Stimulated activated CD8-positive, alpha-beta memory T cell treated with anti-CD3 and anti-CD28 coated beads, Interleukin-12 subunit alpha, Interleukin-12 subunit beta, amount 100 ng/mL, for 24 hours (primary cell): ENCODE measurements at regions not wholly inside any gene's neighbourhood (a gene's known extent, or its start where the extent isn't known, plus 50 kb on each side); places are given as distances from the start of the nearest gene placed in this dataset.

ENCODE experiments used
- DNase-seq: peaks from one replicate; pipeline ENCODE4 v3.0.0-alpha.2; 2020; ENCODE audit errors: extremely low read depth

DNA sequence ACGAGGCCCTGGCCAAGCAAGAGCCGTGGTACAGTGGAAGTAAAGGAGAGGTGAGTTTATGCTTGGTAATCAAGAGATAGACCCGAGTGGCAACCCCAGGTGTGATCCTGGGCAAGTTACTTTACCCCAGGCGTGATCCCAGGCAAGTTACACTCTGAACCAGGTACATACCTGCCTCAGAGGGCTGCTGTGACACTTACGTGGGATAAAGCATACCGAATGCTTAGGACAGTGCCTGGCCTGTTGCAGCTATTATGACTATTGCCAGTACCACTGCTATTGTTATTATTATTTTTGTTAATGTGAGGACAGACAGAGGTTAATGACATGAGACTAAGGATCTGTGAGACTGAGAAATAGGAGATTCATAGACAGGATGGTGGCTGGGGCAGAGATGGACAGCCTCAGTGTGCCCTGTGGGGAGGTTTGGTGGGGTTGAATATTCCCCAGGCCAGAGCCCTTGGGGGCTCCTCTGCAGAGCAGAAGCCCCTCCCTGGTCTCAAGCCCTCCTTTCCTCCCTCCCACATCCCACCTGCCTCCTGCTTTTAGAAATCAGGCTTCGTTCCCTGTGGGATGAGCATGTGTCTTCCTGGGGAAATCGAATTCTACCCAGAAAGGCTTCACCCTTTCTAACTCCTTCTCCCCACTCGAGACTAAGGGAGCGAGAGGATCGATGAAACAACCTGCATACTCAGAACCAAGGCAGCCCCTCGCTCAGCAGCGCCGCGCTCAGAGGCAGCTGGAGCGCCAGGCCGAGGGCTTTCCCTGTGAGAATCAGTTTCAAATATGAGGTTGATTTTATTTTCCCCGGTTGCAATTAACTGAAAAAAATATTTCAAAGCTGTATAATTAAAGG, 62.0 kb upstream of the SIX3 start:
- no peak for DNase-seq

DNA sequence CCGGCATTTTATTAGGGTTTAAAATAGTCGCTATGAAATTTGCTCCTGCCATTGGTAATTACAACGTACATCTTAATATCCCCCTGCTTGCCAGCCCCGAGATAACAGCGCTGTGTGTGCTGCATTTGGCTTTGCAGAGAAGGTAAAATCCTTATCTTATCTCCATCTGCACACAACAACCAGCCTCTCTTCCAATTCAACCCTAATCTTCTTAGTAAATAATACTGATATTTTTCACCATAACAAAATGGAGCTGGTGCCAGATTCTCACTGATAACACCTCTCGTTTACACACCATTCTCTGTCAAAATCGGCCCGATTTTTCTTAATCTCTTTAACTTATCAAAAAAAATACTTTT, 61.4 kb upstream of the SIX3 start:
- no peak for DNase-seq

DNA sequence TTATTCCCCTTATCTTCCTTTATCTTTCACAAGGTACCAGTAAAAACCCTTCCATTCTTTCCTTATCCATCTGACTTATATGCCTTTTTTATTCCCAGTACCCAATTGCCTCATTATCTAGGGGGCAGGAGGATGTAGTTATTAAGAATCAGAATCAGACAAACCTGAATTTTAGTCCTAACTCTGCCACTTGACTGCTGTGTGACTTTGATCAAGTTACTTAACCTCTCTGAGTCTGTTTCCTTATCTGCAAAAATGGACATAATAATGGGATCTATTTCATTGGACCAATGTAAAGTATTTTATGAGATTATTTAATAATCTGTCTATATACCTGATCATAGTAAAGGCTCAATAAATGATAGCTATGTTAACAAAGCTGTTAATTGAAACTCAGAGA, 59.6 kb upstream of the SIX3 start:
- no peak for DNase-seq

DNA sequence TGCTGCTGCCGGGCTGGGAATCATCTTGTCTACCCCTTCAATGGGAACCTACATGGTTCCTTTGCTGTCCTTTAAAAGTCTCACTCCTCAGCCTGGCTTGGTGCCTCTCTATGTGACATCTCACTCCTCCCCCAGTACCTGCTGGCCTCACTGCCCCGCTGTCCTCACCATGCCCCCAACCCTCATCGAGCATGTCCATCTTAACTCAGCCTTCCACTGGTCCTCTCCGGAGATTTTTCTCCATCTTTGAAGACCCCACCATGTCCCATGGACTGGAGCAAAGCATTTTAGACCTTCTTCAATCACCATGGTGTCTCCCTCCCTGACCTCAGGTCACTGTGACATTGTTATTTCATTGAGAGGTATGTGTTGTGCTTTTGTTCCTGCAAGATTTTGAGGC, 58.1 kb upstream of the SIX3 start:
- no peak for DNase-seq

DNA sequence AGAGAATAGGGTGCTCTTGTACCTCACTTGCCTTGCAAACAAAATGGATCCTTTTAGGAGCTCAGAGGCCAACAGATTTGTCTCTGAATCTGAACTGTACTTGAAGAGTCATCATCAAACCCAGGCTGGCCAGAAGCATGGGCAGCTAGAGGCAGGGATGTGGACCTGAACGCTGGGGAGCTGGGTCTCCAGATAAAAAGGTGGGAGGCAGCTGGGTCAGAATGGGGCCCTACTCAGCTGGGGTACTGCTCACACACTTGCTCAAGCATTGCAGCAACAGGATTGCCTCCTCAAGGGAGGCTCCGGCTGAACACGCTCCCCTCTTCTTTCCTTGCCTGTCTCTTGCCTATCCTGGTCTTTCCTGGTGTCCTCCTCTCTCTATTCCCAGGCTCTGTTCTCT, 57.3 kb upstream of the SIX3 start:
- DNase-seq: no peak

DNA sequence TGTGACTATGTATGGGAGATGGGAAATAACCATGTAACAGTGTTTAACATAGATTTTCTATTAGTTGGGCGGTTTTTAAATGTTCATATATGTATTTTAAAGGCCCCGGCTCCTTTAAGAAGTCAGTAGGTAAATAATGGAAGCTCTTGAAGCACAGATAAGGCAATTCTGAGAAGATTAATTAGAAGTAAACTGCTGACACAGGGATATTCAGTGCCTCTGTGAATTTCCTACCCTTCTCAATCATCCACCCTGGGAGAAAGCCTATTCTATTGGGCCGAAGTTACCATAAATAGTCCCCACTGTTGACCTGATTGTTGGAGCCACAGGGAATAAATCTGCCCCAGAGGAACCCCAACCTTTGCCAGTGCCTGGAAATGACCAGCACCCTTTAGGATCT, 56.8 kb upstream of the SIX3 start:
- no peak for DNase-seq

DNA sequence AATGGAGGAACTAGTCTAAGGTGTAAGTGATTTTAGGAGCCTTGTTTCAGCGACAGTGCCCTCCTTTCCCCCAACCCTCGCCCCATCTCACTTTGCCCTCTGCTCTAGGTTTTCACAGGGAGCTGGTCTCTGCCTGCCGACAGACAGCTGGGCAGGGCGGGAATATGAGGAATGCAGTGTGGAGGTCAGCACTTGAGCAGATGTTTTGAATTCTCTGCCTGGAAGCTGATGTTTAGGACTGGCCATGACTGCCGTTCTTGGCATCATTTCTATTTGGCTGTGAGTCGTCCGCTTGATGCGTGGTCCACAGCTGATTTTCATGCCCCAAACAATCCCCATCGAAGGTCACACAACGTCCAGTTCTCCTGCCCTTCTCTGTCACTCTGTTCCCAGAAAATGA, 55.1 kb upstream of the SIX3 start:
- DNase-seq: no peak

DNA sequence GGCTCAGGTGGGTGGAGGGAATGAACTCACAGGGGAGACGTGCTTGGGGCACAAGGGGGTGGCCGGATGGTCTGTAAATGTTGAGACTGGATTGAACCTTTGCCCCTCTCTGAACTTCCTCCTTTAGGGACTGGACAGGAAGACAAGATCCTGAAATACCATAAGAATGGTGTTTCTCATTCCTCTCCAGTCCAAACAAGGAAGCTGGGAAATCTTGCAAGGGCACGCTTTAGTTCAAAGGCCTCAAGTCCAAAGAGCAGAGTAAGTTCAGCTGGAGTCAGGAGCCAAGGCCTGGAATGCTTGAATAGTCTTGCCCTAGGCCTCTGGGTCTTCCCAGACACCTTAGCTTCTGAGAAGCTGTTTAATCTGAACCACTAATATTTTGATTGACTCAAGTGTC, 52.4 kb upstream of the SIX3 start:
- DNase-seq: no peak
